IMR-90 (cell line): ENCODE measurements at regions not wholly inside any gene's neighbourhood (a gene's known extent, or its start where the extent isn't known, plus 50 kb on each side); places are given as distances from the start of the nearest gene placed in this dataset.

ENCODE experiments used
- ATAC-seq: fragments of 200-7000 bp; cut with Tn5 transposase; 2 replicates; pipeline ENCODE4 v1.9.1; 2020; ENCODE audit warnings: low read depth, mild to moderate bottlenecking, moderate library complexity
- BruUV-seq: library from RNA; stranded (reverse); fragments of 400-500 nt; replicated peaks from 2 replicates; lab custom pipeline; 2021; lab: Mats Ljungman, UMichigan
- CTCF ChIA-PET: fragments of 300-600 bp; formaldehyde crosslinking; extraction: SDS; loops from one replicate; lab custom pipeline; 2021; ENCODE audit warnings: antibody characterized with exemption; lab: Yijun Ruan, JAX
- POLR2A ChIA-PET: fragments of 300-600 bp; sonication (Branson Sonifier 250); formaldehyde crosslinking; loops from one replicate; lab custom pipeline; 2022; ENCODE audit warnings: antibody characterized with exemption; ENCODE audit not compliant: unreplicated experiment; lab: Charles Lee
- DNase-seq: peaks from one replicate; pipeline ENCODE4 v3.0.0; 2013
- H2AFZ ChIP-seq: replicated peaks from 2 replicates; pipeline ENCODE3; 2013; ENCODE audit warnings: low read length, mild to moderate bottlenecking; ENCODE audit not compliant: poor library complexity
- H2AK5ac ChIP-seq: 2 replicates; pipeline ENCODE4 v1.6.1; 2013; ENCODE audit warnings: low read depth, low read length, inconsistent platforms
- H2AK9ac ChIP-seq: replicated peaks from 2 replicates; pipeline ENCODE3; 2013; ENCODE audit warnings: mild to moderate bottlenecking, low read depth, low read length, moderate library complexity; ENCODE audit not compliant: poor library complexity
- H2BK120ac ChIP-seq: 2 replicates; pipeline ENCODE4 v1.6.1; 2013; ENCODE audit warnings: low read depth, low read length, inconsistent platforms
- H2BK15ac ChIP-seq: 3 replicates; pipeline ENCODE4 v1.6.1; 2013; ENCODE audit warnings: low read depth, low read length, inconsistent platforms
- H2BK20ac ChIP-seq: 2 replicates; pipeline ENCODE4 v1.6.1; 2013; ENCODE audit warnings: low read depth, mild to moderate bottlenecking, inconsistent platforms, low read length, moderate library complexity
- H2BK5ac ChIP-seq: 2 replicates; pipeline ENCODE4 v1.6.1; 2013; ENCODE audit warnings: mild to moderate bottlenecking, low read depth, low read length, inconsistent platforms; ENCODE audit not compliant: poor library complexity, severe bottlenecking
- H3K14ac ChIP-seq: replicated peaks from 2 replicates; pipeline ENCODE4 v1.6.1; 2013; ENCODE audit warnings: low read depth, low read length, inconsistent platforms
- H3K18ac ChIP-seq: 2 replicates; pipeline ENCODE4 v1.6.1; 2013; ENCODE audit warnings: low read depth, low read length, control low read depth
- H3K23ac ChIP-seq: 2 replicates; pipeline ENCODE4 v1.6.1; 2013; ENCODE audit warnings: low read depth, low read length, inconsistent platforms
- H3K27ac ChIP-seq: 2 replicates; pipeline ENCODE4 v1.5.1; 2013; ENCODE audit warnings: mild to moderate bottlenecking, control low read depth, low read length; ENCODE audit not compliant: insufficient read depth
- H3K27me3 ChIP-seq: 2 replicates; pipeline ENCODE4 v1.6.1; 2013; ENCODE audit warnings: low read length; ENCODE audit not compliant: control insufficient read depth, insufficient read depth
- H3K36me3 ChIP-seq: 2 replicates; pipeline ENCODE4 v1.6.1; 2013; ENCODE audit warnings: low read length, mixed read lengths; ENCODE audit not compliant: control insufficient read depth, insufficient read depth
- H3K4ac ChIP-seq: 2 replicates; pipeline ENCODE4 v1.6.1; 2013; ENCODE audit warnings: low read depth, low read length, inconsistent platforms
- H3K4me1 ChIP-seq: 2 replicates; pipeline ENCODE4 v1.6.1; 2013; ENCODE audit warnings: low read length, mixed read lengths; ENCODE audit not compliant: control insufficient read depth, insufficient read depth
- H3K4me2 ChIP-seq: 2 replicates; pipeline ENCODE4 v1.6.1; 2013; ENCODE audit warnings: low read depth, mild to moderate bottlenecking, control low read depth, low read length, moderate library complexity
- H3K4me3 ChIP-seq: 2 replicates; pipeline ENCODE4 v1.5.1; 2013; ENCODE audit warnings: low read depth, mild to moderate bottlenecking, control low read depth, low read length, moderate library complexity; ENCODE audit not compliant: insufficient read depth
- H3K56ac ChIP-seq: 2 replicates; pipeline ENCODE4 v1.6.1; 2013; ENCODE audit warnings: low read length, inconsistent platforms; ENCODE audit not compliant: insufficient read depth; ENCODE audit errors: extremely low read depth
- H3K79me1 ChIP-seq, 2 experiments: 2 replicates each; pipeline ENCODE4 v1.6.1; 2013; ENCODE audit warnings: low read length in 2 of 2, inconsistent platforms in 1 of 2, low read depth in 1 of 2
- H3K9ac ChIP-seq: 2 replicates; pipeline ENCODE4 v1.6.1; 2013; ENCODE audit warnings: low read depth, low read length, control low read depth
- H3K9me1 ChIP-seq: 2 replicates; pipeline ENCODE4 v1.6.1; 2013; ENCODE audit warnings: low read length, inconsistent platforms; ENCODE audit not compliant: insufficient read depth
- H3K9me3 ChIP-seq: 2 replicates; pipeline ENCODE4 v1.6.1; 2013; ENCODE audit warnings: low read length; ENCODE audit not compliant: control insufficient read depth, insufficient read depth
- H4K20me1 ChIP-seq: 2 replicates; pipeline ENCODE4 v1.6.1; 2013; ENCODE audit warnings: low read length, inconsistent platforms; ENCODE audit not compliant: insufficient read depth
- H4K5ac ChIP-seq: 2 replicates; pipeline ENCODE4 v1.6.1; 2013; ENCODE audit warnings: mild to moderate bottlenecking, low read depth, low read length, control low read depth
- H4K8ac ChIP-seq, 2 experiments: 2 replicates each; pipeline ENCODE4 v1.6.1; 2013; ENCODE audit warnings: low read depth in 2 of 2, low read length in 2 of 2, control low read depth in 1 of 2, inconsistent platforms in 1 of 2
- H4K91ac ChIP-seq: 2 replicates; pipeline ENCODE4 v1.6.1; 2013; ENCODE audit warnings: low read depth, low read length, inconsistent platforms; ENCODE audit not compliant: insufficient read depth
- BHLHE40 ChIP-seq: fragments of 150-350 bp; IDR thresholded peaks from 2 replicates; pipeline ENCODE4 v1.6.1; 2016; ENCODE audit warnings: mild to moderate bottlenecking, low read depth, low read length
- CEBPB ChIP-seq: IDR thresholded peaks from 2 replicates; pipeline ENCODE4 v1.6.1; 2012; ENCODE audit warnings: low read depth, low read length, improper control_type of control experiment
- CTCF ChIP-seq: conservative IDR thresholded peaks from 2 replicates; pipeline ENCODE4 v1.5.1; 2012; ENCODE audit warnings: mild to moderate bottlenecking, low read depth, low read length, improper control_type of control experiment
- FOS ChIP-seq: fragments of 150-350 bp; IDR thresholded peaks from 2 replicates; pipeline ENCODE4 v1.6.1; 2016; ENCODE audit warnings: low read depth, low read length
- MAFK ChIP-seq: IDR thresholded peaks from 2 replicates; pipeline ENCODE4 v1.6.1; 2012; ENCODE audit warnings: low read depth, low read length, improper control_type of control experiment
- MAZ ChIP-seq: IDR thresholded peaks from 2 replicates; pipeline ENCODE4 v1.6.1; 2012; ENCODE audit warnings: low read depth, mild to moderate bottlenecking, low read length, improper control_type of control experiment, moderate library complexity, borderline replicate concordance
- MXI1 ChIP-seq: IDR thresholded peaks from 2 replicates; pipeline ENCODE4 v1.6.1; 2012; ENCODE audit warnings: low read depth, mild to moderate bottlenecking, low read length, moderate library complexity, borderline replicate concordance
- NFE2L2 ChIP-seq: fragments of 150-350 bp; IDR thresholded peaks from 2 replicates; pipeline ENCODE4 v1.6.1; 2016; ENCODE audit warnings: low read depth, mild to moderate bottlenecking, low read length
- POLR2A ChIP-seq: IDR thresholded peaks from 2 replicates; pipeline ENCODE4 v1.6.1; 2012; ENCODE audit warnings: mild to moderate bottlenecking, low read depth, low read length
- RAD21 ChIP-seq: IDR thresholded peaks from 2 replicates; pipeline ENCODE4 v1.6.1; 2012; ENCODE audit warnings: low read length, improper control_type of control experiment
- RCOR1 ChIP-seq: IDR thresholded peaks from 2 replicates; pipeline ENCODE4 v1.6.1; 2012; ENCODE audit warnings: mild to moderate bottlenecking, low read length, improper control_type of control experiment; ENCODE audit not compliant: insufficient replicate concordance
- RFX5 ChIP-seq: IDR thresholded peaks from 2 replicates; pipeline ENCODE4 v1.8.0; 2012; ENCODE audit warnings: low read depth, mild to moderate bottlenecking, low read length, moderate library complexity
- SMC3 ChIP-seq: fragments of 150-350 bp; IDR thresholded peaks from 2 replicates; pipeline ENCODE4 v1.6.1; 2016; ENCODE audit warnings: low read depth, mild to moderate bottlenecking, antibody characterized with exemption, low read length, moderate library complexity
- WGBS, 2 experiments: methylation state at CpG; one replicate each; pipeline versions ENCODE4 v1.1.5 to v1.1.7; 2013; ENCODE audit warnings: missing lambda C conversion rate in 2 of 2; ENCODE audit not compliant: insufficient read length in 1 of 2; ENCODE audit errors: extremely low coverage in 2 of 2; 5-methylcytosine and 5-hydroxymethylcytosine counted together
- dilution Hi-C: fragments of 300-500 bp; cut with HindIII; formaldehyde crosslinking; loops from one replicate; pipeline ENCODE4 v1.14.3; 2018; ENCODE audit warnings: low sequenced_read_pairs; ENCODE audit not compliant: unreplicated experiment
- in situ Hi-C: fragments of 300-500 bp; cut with MboI; formaldehyde crosslinking; loops from 3 replicates; pipeline ENCODE4 v1.14.3; 2019; ENCODE audit warnings: low sequenced_read_pairs, inconsistent platforms, mixed read lengths
- intact Hi-C: fragments of 100-400 bp; cut with micrococcal nuclease; formaldehyde crosslinking; loops from 2 replicates; pipeline ENCODE4 v1.10.0; 2022
- TF ChIP-seq, protein P1 (sequence below): fragments of 150-350 bp; IDR thresholded peaks from 2 replicates; pipeline ENCODE4 v1.6.1; 2016; ENCODE audit warnings: low read depth, mild to moderate bottlenecking, low read length, moderate library complexity, borderline replicate concordance
- TF ChIP-seq, protein P2 (sequence below): fragments of 150-350 bp; IDR thresholded peaks from 2 replicates; pipeline ENCODE4 v1.6.1; 2017; ENCODE audit warnings: mild to moderate bottlenecking, antibody characterized with exemption, low read length, low read depth

DNA sequence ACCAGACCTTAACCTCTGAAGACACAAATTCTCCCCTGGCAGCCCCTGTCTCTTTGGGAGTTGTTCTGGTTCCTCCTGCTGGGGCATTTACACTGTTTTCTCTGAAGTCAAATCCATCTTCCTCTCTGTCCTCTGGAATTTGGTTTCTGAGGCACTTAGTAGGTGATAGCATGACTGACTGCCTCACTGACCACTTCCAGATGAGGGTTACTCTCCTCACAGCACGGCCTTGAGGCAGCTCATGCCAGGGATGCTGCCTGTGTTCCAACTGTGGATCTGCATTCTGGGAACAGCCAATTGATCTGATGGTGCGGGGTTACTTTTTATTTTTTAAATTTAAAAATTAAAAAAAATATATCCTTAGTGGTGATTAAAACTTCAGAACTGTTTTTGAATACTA is 140.9 kb upstream of the ROPN1 start:
- Histone ChIP-seq H3K9me3 (no peaks in the 10 kb centered on the region), H3K4me3 (no peak overlapping the region), H3K4me1 (0 out of 2 replicates have a peak, but pooled peaks cover 2% of the 10 kb centered on the region), H4K5ac (no peak overlapping the region), H2AFZ (no peak overlapping the region), H3K56ac (no peak overlapping the region), H2BK15ac (no peak overlapping the region), H2AK9ac (no peak overlapping the region), H4K91ac (no peak overlapping the region), H2BK120ac (no peak overlapping the region), H2BK20ac (no peak overlapping the region), H3K27ac (no peak overlapping the region), H3K36me3 (no peaks in the 10 kb centered on the region), H3K14ac (no peak overlapping the region), H3K4ac (no peak overlapping the region), H4K20me1 (no peaks in the 10 kb centered on the region), H3K23ac (no peak overlapping the region; the same call in 1 of the 2 replicates), H3K27me3 (peaks cover 6% of the 10 kb centered on the region), H3K9ac (no peak overlapping the region), H3K79me1 (no peaks in the 10 kb centered on the region), H2AK5ac (no peak overlapping the region), H3K9me1 (no peaks in the 10 kb centered on the region), H2BK5ac (no peak overlapping the region), H3K4me2 (no peak overlapping the region), H3K18ac (no peak overlapping the region), H4K8ac (no peak overlapping the region)
- in situ Hi-C loops (no loop called here), dilution Hi-C loops (no loop called here), intact Hi-C loops (no loop called here)
- ChIA-PET POLR2A (no interaction called here), CTCF (no interaction called here)
- no CpG with 5 or more reads among the region's 2 CpGs for WGBS, 2 experiments
- no peak for ATAC-seq
- DNase-seq = no peak
- TF ChIP-seq, protein P1, sequence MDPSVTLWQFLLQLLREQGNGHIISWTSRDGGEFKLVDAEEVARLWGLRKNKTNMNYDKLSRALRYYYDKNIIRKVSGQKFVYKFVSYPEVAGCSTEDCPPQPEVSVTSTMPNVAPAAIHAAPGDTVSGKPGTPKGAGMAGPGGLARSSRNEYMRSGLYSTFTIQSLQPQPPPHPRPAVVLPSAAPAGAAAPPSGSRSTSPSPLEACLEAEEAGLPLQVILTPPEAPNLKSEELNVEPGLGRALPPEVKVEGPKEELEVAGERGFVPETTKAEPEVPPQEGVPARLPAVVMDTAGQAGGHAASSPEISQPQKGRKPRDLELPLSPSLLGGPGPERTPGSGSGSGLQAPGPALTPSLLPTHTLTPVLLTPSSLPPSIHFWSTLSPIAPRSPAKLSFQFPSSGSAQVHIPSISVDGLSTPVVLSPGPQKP = no peak
- no peak for TF ChIP-seq RCOR1
- no peak for TF ChIP-seq SMC3
- TF ChIP-seq CTCF = no peak
- no peak for TF ChIP-seq MAFK
- TF ChIP-seq POLR2A = no peak
- TF ChIP-seq CEBPB = no peak
- TF ChIP-seq FOS = no peak
- TF ChIP-seq, protein P2, sequence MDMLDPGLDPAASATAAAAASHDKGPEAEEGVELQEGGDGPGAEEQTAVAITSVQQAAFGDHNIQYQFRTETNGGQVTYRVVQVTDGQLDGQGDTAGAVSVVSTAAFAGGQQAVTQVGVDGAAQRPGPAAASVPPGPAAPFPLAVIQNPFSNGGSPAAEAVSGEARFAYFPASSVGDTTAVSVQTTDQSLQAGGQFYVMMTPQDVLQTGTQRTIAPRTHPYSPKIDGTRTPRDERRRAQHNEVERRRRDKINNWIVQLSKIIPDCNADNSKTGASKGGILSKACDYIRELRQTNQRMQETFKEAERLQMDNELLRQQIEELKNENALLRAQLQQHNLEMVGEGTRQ = no peak
- no peak for TF ChIP-seq RAD21
- TF ChIP-seq MAZ = no peak
- TF ChIP-seq NFE2L2 = no peak
- no peak for TF ChIP-seq MXI1
- TF ChIP-seq RFX5 = no peak
- no peak for TF ChIP-seq BHLHE40
- no TSS peak for BruUV-seq
